ENCODE measurements at regions not wholly inside any gene's neighbourhood (a gene's known extent, or its start where the extent isn't known, plus 50 kb on each side); places are given as distances from the start of the nearest gene placed in this dataset.

GRCh38 chr9:93871286-93871685 lies 83.9 kb downstream of the BARX1 start:
- Histone ChIP-seq H3K36me3 (ENCODE audit: control insufficient read depth, insufficient read depth, low read length) (no peaks in the 10 kb centered on the region), H3K4me3 (replicated peaks; ENCODE audit: low read depth, low read length) (no peak overlapping the region), H3K27me3 (replicated peaks; ENCODE audit: control insufficient read depth, insufficient read depth, low read length) (no peaks in the 10 kb centered on the region)
- no peak for TF ChIP-seq CTCF (IDR thresholded peaks at IDR 0.05; ENCODE audit: insufficient read depth, low read length, poor library complexity, severe bottlenecking)
- DNase-seq (ENCODE audit: extremely low read depth, insufficient read length): no peak

- no peaks in the 10 kb centered on the region for H3K36me3 ChIP-seq (ENCODE audit: control insufficient read depth, insufficient read depth, low read length)
- DNase-seq (ENCODE audit: extremely low read depth, insufficient read length): no peak
- TF ChIP-seq CTCF (IDR thresholded peaks at IDR 0.05; ENCODE audit: insufficient read depth, low read length, poor library complexity, severe bottlenecking): no peak
- no peaks in the 10 kb centered on the region; the same call in 1 of the 2 replicates for H3K27me3 ChIP-seq (replicated peaks; ENCODE audit: control insufficient read depth, insufficient read depth, low read length)
- H3K4me3 ChIP-seq (replicated peaks; ENCODE audit: low read depth, low read length): no peak overlapping the region
Measured at GRCh38 chr9:93869863-93870262, 85.3 kb downstream of the BARX1 start.

- no peak for DNase-seq (ENCODE audit: extremely low read depth, insufficient read length)
- TF ChIP-seq CTCF (IDR thresholded peaks at IDR 0.05; ENCODE audit: insufficient read depth, low read length, poor library complexity, severe bottlenecking): no peak
- Histone ChIP-seq H3K36me3 (ENCODE audit: control insufficient read depth, insufficient read depth, low read length) (no peaks in the 10 kb centered on the region), H3K4me3 (replicated peaks; ENCODE audit: low read depth, low read length) (no peak overlapping the region), H3K27me3 (replicated peaks; ENCODE audit: control insufficient read depth, insufficient read depth, low read length) (no peaks in the 10 kb centered on the region; the same call in 1 of the 2 replicates)
Measured at GRCh38 chr9:93869088-93869487, 86.1 kb downstream of the BARX1 start.

GRCh38 chr9:93865716-93866115 lies 89.4 kb downstream of the BARX1 start:
- no peak for DNase-seq (ENCODE audit: extremely low read depth, insufficient read length)
- Histone ChIP-seq H3K36me3 (ENCODE audit: control insufficient read depth, insufficient read depth, low read length) (no peaks in the 10 kb centered on the region), H3K27me3 (replicated peaks; ENCODE audit: control insufficient read depth, insufficient read depth, low read length) (no peaks in the 10 kb centered on the region; the same call in 1 of the 2 replicates), H3K4me3 (replicated peaks; ENCODE audit: low read depth, low read length) (no peak overlapping the region)
- TF ChIP-seq CTCF (IDR thresholded peaks at IDR 0.05; ENCODE audit: insufficient read depth, low read length, poor library complexity, severe bottlenecking): no peak

GRCh38 chr9:93865245-93865644 lies 89.9 kb downstream of the BARX1 start:
- TF ChIP-seq CTCF (IDR thresholded peaks at IDR 0.05; ENCODE audit: insufficient read depth, low read length, poor library complexity, severe bottlenecking): no peak
- Histone ChIP-seq H3K36me3 (ENCODE audit: control insufficient read depth, insufficient read depth, low read length) (no peaks in the 10 kb centered on the region), H3K4me3 (replicated peaks; ENCODE audit: low read depth, low read length) (no peak overlapping the region), H3K27me3 (replicated peaks; ENCODE audit: control insufficient read depth, insufficient read depth, low read length) (no peaks in the 10 kb centered on the region; the same call in 1 of the 2 replicates)
- no peak for DNase-seq (ENCODE audit: extremely low read depth, insufficient read length)

GRCh38 chr9:93864840-93865239 lies 90.3 kb downstream of the BARX1 start:
- no peak overlapping the region for H3K4me3 ChIP-seq (replicated peaks; ENCODE audit: low read depth, low read length)
- no peaks in the 10 kb centered on the region for H3K36me3 ChIP-seq (ENCODE audit: control insufficient read depth, insufficient read depth, low read length)
- no peak for TF ChIP-seq CTCF (IDR thresholded peaks at IDR 0.05; ENCODE audit: insufficient read depth, low read length, poor library complexity, severe bottlenecking)
- no peaks in the 10 kb centered on the region; the same call in 1 of the 2 replicates for H3K27me3 ChIP-seq (replicated peaks; ENCODE audit: control insufficient read depth, insufficient read depth, low read length)
- DNase-seq (ENCODE audit: extremely low read depth, insufficient read length): no peak
